CD14-positive monocyte (primary cell): ENCODE measurements at regions not wholly inside any gene's neighbourhood (a gene's known extent, or its start where the extent isn't known, plus 50 kb on each side); places are given as distances from the start of the nearest gene placed in this dataset.

Experiments
- DNase-seq, 3 donors: peaks; one replicate each; pipeline ENCODE4 v3.0.0-alpha.2; 2011 to 2022
- H2AFZ ChIP-seq: 2 replicates; pipeline ENCODE4 v1.6.0; 2012; ENCODE audit warnings: mild to moderate bottlenecking, low read depth, low read length, inconsistent platforms; ENCODE audit not compliant: insufficient read depth, poor library complexity, severe bottlenecking
- H3K27ac ChIP-seq, 2 donors: 1 replicate in 1 of 2; 2 replicates in 1 of 2; pipeline ENCODE4 v1.5.1; 2012 to 2013; ENCODE audit warnings: low read length in 2 of 2, control low read depth in 1 of 2, inconsistent platforms in 1 of 2, low read depth in 1 of 2, mild to moderate bottlenecking in 1 of 2
- H3K27me3 ChIP-seq, 2 donors: one replicate each; pipeline versions ENCODE4 v1.6.0 to v1.6.1; 2011 to 2013; ENCODE audit warnings: low read length in 2 of 2; ENCODE audit not compliant: control insufficient read depth in 2 of 2, insufficient read depth in 2 of 2
- H3K36me3 ChIP-seq, 2 donors: replicated peaks in 1 of 2; 1 replicate in 1 of 2; 2 replicates in 1 of 2; pipeline versions ENCODE4 v1.5.1 to v1.6.1; 2012 to 2013; ENCODE audit warnings: low read length in 2 of 2, control low read depth in 1 of 2, inconsistent platforms in 1 of 2, mild to moderate bottlenecking in 1 of 2; ENCODE audit not compliant: insufficient read depth in 2 of 2, control insufficient read depth in 1 of 2
- H3K4me1 ChIP-seq, 2 donors: 1 replicate in 1 of 2; 2 replicates in 1 of 2; pipeline versions ENCODE4 v1.5.1 to v1.6.1; 2012 to 2013; ENCODE audit warnings: low read length in 2 of 2, control low read depth in 1 of 2, inconsistent platforms in 1 of 2, mild to moderate bottlenecking in 1 of 2, moderate library complexity in 1 of 2; ENCODE audit not compliant: insufficient read depth in 2 of 2, control insufficient read depth in 1 of 2
- H3K4me2 ChIP-seq: replicated peaks from 2 replicates; pipeline ENCODE3; 2012; ENCODE audit warnings: low read length, moderate library complexity, mild to moderate bottlenecking; ENCODE audit not compliant: poor library complexity, severe bottlenecking; ENCODE audit errors: extremely low read depth
- H3K4me3 ChIP-seq, 3 experiments: fragments of 200-600 bp in 1 of 3; sonication (generic) in 1 of 3; replicated peaks in 1 of 3; 1 replicate in 2 of 3; 2 replicates in 1 of 3; pipeline ENCODE4 v1.5.1; 2011 to 2013; ENCODE audit warnings: low read length in 3 of 3, mild to moderate bottlenecking in 3 of 3, control low read depth in 2 of 3, low read depth in 2 of 3, inconsistent platforms in 1 of 3, moderate library complexity in 1 of 3
- H3K79me2 ChIP-seq: 2 replicates; pipeline ENCODE4 v1.6.0; 2012; ENCODE audit warnings: mild to moderate bottlenecking, control low read depth, inconsistent platforms, low read length, moderate library complexity; ENCODE audit not compliant: insufficient read depth
- H3K9ac ChIP-seq: 2 replicates; pipeline ENCODE4 v1.6.0; 2017; ENCODE audit warnings: low read length, mild to moderate bottlenecking; ENCODE audit not compliant: insufficient read depth, poor library complexity, severe bottlenecking
- H3K9me3 ChIP-seq, 2 donors: replicated peaks in 1 of 2; 1 replicate in 1 of 2; 2 replicates in 1 of 2; pipeline versions ENCODE4 v1.5.1 to v1.6.1; 2012 to 2013; ENCODE audit warnings: low read length in 2 of 2, control low read depth in 1 of 2; ENCODE audit not compliant: control insufficient read depth in 1 of 2, insufficient read depth in 1 of 2
- H4K20me1 ChIP-seq: 2 replicates; pipeline ENCODE4 v1.6.0; 2012; ENCODE audit warnings: mild to moderate bottlenecking, low read length, control low read depth, moderate library complexity; ENCODE audit not compliant: insufficient read depth
- H3K27ac Mint-ChIP-seq, 7 donors: one replicate each; pipeline ENCODE4 v1.8.0; 2020; ENCODE audit warnings: mild to moderate bottlenecking in 7 of 7, mixed read lengths in 7 of 7, moderate library complexity in 6 of 7, inconsistent platforms in 2 of 7
- H3K27me3 Mint-ChIP-seq, 3 donors: one replicate each; pipeline ENCODE4 v1.8.0; 2021 to 2022; ENCODE audit warnings: low read depth in 3 of 3, mild to moderate bottlenecking in 3 of 3, mixed read lengths in 3 of 3, moderate library complexity in 3 of 3, inconsistent platforms in 1 of 3
- H3K36me3 Mint-ChIP-seq, 2 donors: one replicate each; pipeline ENCODE4 v1.8.0; 2020; ENCODE audit warnings: mixed read lengths in 2 of 2, inconsistent platforms in 1 of 2, mild to moderate bottlenecking in 1 of 2
- H3K4me1 Mint-ChIP-seq: one replicate; pipeline ENCODE4 v1.8.0; 2020; ENCODE audit warnings: mild to moderate bottlenecking, mixed read lengths
- H3K4me3 Mint-ChIP-seq, 2 donors: one replicate each; pipeline ENCODE4 v1.8.0; 2020; ENCODE audit warnings: mild to moderate bottlenecking in 2 of 2, mixed read lengths in 2 of 2, moderate library complexity in 1 of 2
- H3K9me3 Mint-ChIP-seq, 7 donors: one replicate each; pipeline ENCODE4 v1.8.0; 2020 to 2022; ENCODE audit warnings: mixed read lengths in 7 of 7, mild to moderate bottlenecking in 6 of 7, moderate library complexity in 6 of 7, inconsistent platforms in 2 of 7
- CTCF ChIP-seq: fragments of 200-600 bp; IDR thresholded peaks from one replicate; pipeline ENCODE4 v1.8.0; 2022; ENCODE audit warnings: antibody characterized with exemption, mild to moderate bottlenecking
- WGBS: methylation state at CpG from one replicate; pipeline ENCODE4 v1.1.5; 2013; ENCODE audit warnings: missing lambda C conversion rate; ENCODE audit not compliant: insufficient coverage; 5-methylcytosine and 5-hydroxymethylcytosine counted together
- intact Hi-C, 2 donors: fragments of 100-400 bp; cut with micrococcal nuclease; formaldehyde crosslinking; loops; one replicate each; pipeline versions ENCODE4 v1.15.0 to v1.15.1; 2023

GRCh38 chr7:42332605-42333222, 95.7 kb upstream of the GLI3 start:
- peaks cover 0 to 2% (median 1%) of the 10 kb centered on the region in 3 donors for H3K27me3 Mint-ChIP-seq
- DNase-seq, result no peak
- no peaks in the 10 kb centered on the region for H4K20me1 ChIP-seq
- no peaks in the 10 kb centered on the region for H3K79me2 ChIP-seq
- H3K9me3 ChIP-seq, result peaks cover 8 to 11% of the 10 kb centered on the region in 2 donors
- no peaks in the 10 kb centered on the region for H3K27me3 ChIP-seq
- H3K4me3 Mint-ChIP-seq, result no peak overlapping the region
- no peaks in the 10 kb centered on the region for H3K4me1 ChIP-seq
- no peak overlapping the region for H3K9ac ChIP-seq
- peaks cover 6 to 12% (median 7%) of the 10 kb centered on the region in 7 donors for H3K9me3 Mint-ChIP-seq
- H3K36me3 ChIP-seq, result no peaks in the 10 kb centered on the region
- no peak overlapping the region for H3K27ac Mint-ChIP-seq
- no peak overlapping the region for H3K4me2 ChIP-seq
- no peak overlapping the region for H2AFZ ChIP-seq
- intact Hi-C loops, result no loop called here
- H3K36me3 Mint-ChIP-seq, result no peaks in the 10 kb centered on the region
- no peak for TF ChIP-seq CTCF
- WGBS, result no CpG with 5 or more reads among the region's 2 CpGs
- H3K4me3 ChIP-seq, result no peak overlapping the region
- no peak overlapping the region for H3K27ac ChIP-seq
- no peaks in the 10 kb centered on the region for H3K4me1 Mint-ChIP-seq

- no peaks in the 10 kb centered on the region for H3K9me3 ChIP-seq
- H3K79me2 ChIP-seq, result no peaks in the 10 kb centered on the region
- H3K36me3 ChIP-seq, result no peaks in the 10 kb centered on the region
- Mint-ChIP-seq H3K36me3 (no peaks in the 10 kb centered on the region), H3K9me3 (peaks cover 0 to 6% (median 3%) of the 10 kb centered on the region in 7 donors), H3K27ac (no peak overlapping the region), H3K4me3 (no peak overlapping the region), H3K27me3 (peaks cover 0 to 3% (median 2%) of the 10 kb centered on the region in 3 donors), H3K4me1 (no peaks in the 10 kb centered on the region)
- no peaks in the 10 kb centered on the region for H3K27me3 ChIP-seq
- no CpG with 5 or more reads among the region's 2 CpGs for WGBS
- TF ChIP-seq CTCF, result no peak
- H3K4me3 ChIP-seq, result no peak overlapping the region
- H2AFZ ChIP-seq, result no peak overlapping the region
- no peak overlapping the region for H3K27ac ChIP-seq
- no peaks in the 10 kb centered on the region for H3K4me1 ChIP-seq
- no peak for DNase-seq
- H3K4me2 ChIP-seq, result no peak overlapping the region
- H3K9ac ChIP-seq, result no peak overlapping the region
- no peaks in the 10 kb centered on the region for H4K20me1 ChIP-seq
- intact Hi-C loops, result no loop called here
Measured at GRCh38 chr7:42319631-42320030, 82.6 kb upstream of the GLI3 start.
